Adrenal gland (tissue), 9 donors: ENCODE measurements at regions not wholly inside any gene's neighbourhood (a gene's known extent, or its start where the extent isn't known, plus 50 kb on each side); places are given as distances from the start of the nearest gene placed in this dataset.

Source experiments
- DNase-seq, 7 donors: peaks; one replicate each; pipeline ENCODE4 v3.0.0-alpha.2; 2019 to 2020
- H3K27ac ChIP-seq, 5 donors: fragments of 200-600 bp; sonication (generic) in 4 of 5; 1 replicate in 3 of 5; 2 replicates in 2 of 5; pipeline versions ENCODE4 v1.5.1 to v1.8.0; 2016 to 2020; ENCODE audit warnings: mild to moderate bottlenecking in 1 of 5
- H3K27me3 ChIP-seq: fragments of 200-600 bp; 2 replicates; pipeline ENCODE4 v1.8.0; 2021
- H3K36me3 ChIP-seq, 2 donors: fragments of 200-600 bp; replicated peaks in 1 of 2; 1 replicate in 1 of 2; 2 replicates in 1 of 2; pipeline versions ENCODE4 v1.5.1 to v1.8.0; 2018 to 2022
- H3K4me1 ChIP-seq, 2 donors: fragments of 200-600 bp; replicated peaks in 1 of 2; 1 replicate in 1 of 2; 2 replicates in 1 of 2; pipeline versions ENCODE4 v1.5.1 to v1.8.0; 2018 to 2021
- H3K4me3 ChIP-seq, 4 donors: fragments of 200-600 bp; sonication (generic) in 3 of 4; one replicate each; pipeline ENCODE4 v1.5.1; 2016 to 2018
- H3K9me3 ChIP-seq, 3 donors: fragments of 200-600 bp; sonication (generic) in 1 of 3; replicated peaks in 1 of 3; 1 replicate in 2 of 3; 2 replicates in 1 of 3; pipeline versions ENCODE4 v1.5.1 to v1.8.0; 2016 to 2021
- CTCF ChIP-seq, 6 experiments: fragments of 450-650 bp in 4 of 6; fragments of 200-600 bp in 2 of 6; sonication (generic) in 1 of 6; IDR thresholded peaks; 1 replicate in 5 of 6; 2 replicates in 1 of 6; pipeline versions ENCODE4 v1.5.1 to v1.8.0; 2016 to 2021; ENCODE audit warnings: antibody characterized with exemption in 6 of 6, mild to moderate bottlenecking in 2 of 6, moderate library complexity in 1 of 6
- POLR2A ChIP-seq, 2 donors: fragments of 450-650 bp; IDR thresholded peaks; one replicate each; pipeline ENCODE4 v1.6.1; 2017; ENCODE audit warnings: antibody characterized with exemption in 2 of 2, mild to moderate bottlenecking in 2 of 2, moderate library complexity in 1 of 2
- WGBS, 4 donors: extraction: QIAGEN DNeasy Blood & Tissue Kit in 2 of 4; methylation state at CpG; one replicate each; pipeline versions ENCODE4 v1.1.5 to v1.1.7; 2013 to 2017; 5-methylcytosine and 5-hydroxymethylcytosine counted together
- intact Hi-C, 2 donors: fragments of 100-400 bp; cut with DNase I; formaldehyde crosslinking; loops; one replicate each; pipeline versions ENCODE4 v1.14.1 to v1.15.0; 2022 to 2023
- donor health status: healthy with polysubstance abuse.
- donor health status: Bipolar disorder and iron deficiency.
- donor health status: DM: yes; HTN: yes; CAD: no.
- donor health status: DM: no; HTN: no; CAD: no.
- donor health status: DM: no; HTN: no; CAD: no.

- Histone ChIP-seq H3K9me3 (no peaks in the 10 kb centered on the region), H3K4me3 (no peak overlapping the region), H3K4me1 (no peaks in the 10 kb centered on the region), H3K36me3 (no peaks in the 10 kb centered on the region), H3K27me3 (no peaks in the 10 kb centered on the region), H3K27ac (no peak overlapping the region)
- DNase-seq: no peak
- 82 to 87% (median 86%) methylated on average over 3 to 18 of the region's 18 CpGs for WGBS, 4 donors
- TF ChIP-seq POLR2A (IDR thresholded peaks at IDR 0.05) (no peak), CTCF (IDR thresholded peaks at IDR 0.05) (no peak)
- intact Hi-C loops: no loop called here
Observed at GRCh38 chr10:131678171-131678570, 222.6 kb upstream of the PPP2R2D start.

- Histone ChIP-seq H3K27ac (no peak overlapping the region), H3K27me3 (no peaks in the 10 kb centered on the region), H3K9me3 (no peaks in the 10 kb centered on the region), H3K36me3 (no peaks in the 10 kb centered on the region), H3K4me1 (no peaks in the 10 kb centered on the region), H3K4me3 (no peak overlapping the region)
- 90 to 98% (median 91%) methylated on average over 5 to 7 of the region's 7 CpGs for WGBS, 4 donors
- no peak for TF ChIP-seq POLR2A (IDR thresholded peaks at IDR 0.05)
- TF ChIP-seq CTCF (IDR thresholded peaks at IDR 0.05): no peak
- DNase-seq: no peak
- intact Hi-C loops: no loop called here
Observed at GRCh38 chr10:131678613-131679012, 222.2 kb upstream of the PPP2R2D start.

GRCh38 chr10:131679926-131680325 lies 220.9 kb upstream of the PPP2R2D start:
- H3K4me1 ChIP-seq: no peaks in the 10 kb centered on the region
- TF ChIP-seq CTCF (IDR thresholded peaks at IDR 0.05) (no peak), POLR2A (IDR thresholded peaks at IDR 0.05) (no peak)
- H3K4me3 ChIP-seq: no peak overlapping the region
- 88 to 96% (median 91%) methylated on average over 6 of the region's 6 CpGs for WGBS, 4 donors
- H3K36me3 ChIP-seq: no peaks in the 10 kb centered on the region
- intact Hi-C loops: no loop called here
- no peaks in the 10 kb centered on the region for H3K27me3 ChIP-seq
- no peak overlapping the region for H3K27ac ChIP-seq
- no peaks in the 10 kb centered on the region for H3K9me3 ChIP-seq
- no peak for DNase-seq

GRCh38 chr10:131681122-131681521 lies 219.7 kb upstream of the PPP2R2D start:
- WGBS, 4 donors: 70 to 87% (median 82%) methylated on average over 6 to 7 of the region's 7 CpGs
- intact Hi-C loops: no loop called here
- H3K9me3 ChIP-seq: no peaks in the 10 kb centered on the region
- peaks cover 3 to 7% of the 10 kb centered on the region in 2 donors for H3K4me1 ChIP-seq
- H3K27ac ChIP-seq: no peak overlapping the region
- H3K27me3 ChIP-seq: no peaks in the 10 kb centered on the region
- TF ChIP-seq CTCF (IDR thresholded peaks at IDR 0.05) (no peak), POLR2A (IDR thresholded peaks at IDR 0.05) (no peak)
- no peak overlapping the region for H3K4me3 ChIP-seq
- H3K36me3 ChIP-seq: no peaks in the 10 kb centered on the region
- no peak for DNase-seq
